ENCODE measurements at regions not wholly inside any gene's neighbourhood (a gene's known extent, or its start where the extent isn't known, plus 50 kb on each side); places are given as distances from the start of the nearest gene placed in this dataset.

GRCh38 chr1:239185245-239185619 lies 201.1 kb upstream of the CHRM3 start:
- no peak for TF ChIP-seq POLR2A (IDR thresholded peaks at IDR 0.05)
- no peak for TF ChIP-seq CTCF (IDR thresholded peaks at IDR 0.05)
